ENCODE measurements at regions not wholly inside any gene's neighbourhood (a gene's known extent, or its start where the extent isn't known, plus 50 kb on each side); places are given as distances from the start of the nearest gene placed in this dataset.

GRCh38 chr2:12035029-12035720, 288.7 kb downstream of the LPIN1 start:
- DNase-seq (ENCODE audit: insufficient read length): no peak

GRCh38 chr2:12035956-12036639, 289.7 kb downstream of the LPIN1 start:
- DNase-seq (ENCODE audit: insufficient read length) (no peak), FAIRE-seq (no peak)
- TF ChIP-seq TAF1 (IDR thresholded peaks at IDR 0.05; ENCODE audit: borderline replicate concordance, low read depth, low read length) (no peak), POLR2AphosphoS5 (IDR thresholded peaks at IDR 0.05; ENCODE audit: low read depth, low read length) (no peak), POLR2A (IDR thresholded peaks at IDR 0.05; ENCODE audit: low read depth, low read length) (no peak)

More at GRCh38 chr2:12035029-12035720, 288.7 kb downstream of the LPIN1 start:
- no peak for FAIRE-seq
- TF ChIP-seq POLR2AphosphoS5 (IDR thresholded peaks at IDR 0.05; ENCODE audit: low read depth, low read length) (no peak), TAF1 (IDR thresholded peaks at IDR 0.05; ENCODE audit: borderline replicate concordance, low read depth, low read length) (no peak), POLR2A (IDR thresholded peaks at IDR 0.05; ENCODE audit: low read depth, low read length) (no peak)

GRCh38 chr2:12036640-12036983, 290.2 kb downstream of the LPIN1 start:
- TF ChIP-seq POLR2AphosphoS5 (IDR thresholded peaks at IDR 0.05; ENCODE audit: low read depth, low read length): no peak
- TF ChIP-seq TAF1 (IDR thresholded peaks at IDR 0.05; ENCODE audit: borderline replicate concordance, low read depth, low read length): no peak
- no peak for TF ChIP-seq POLR2A (IDR thresholded peaks at IDR 0.05; ENCODE audit: low read depth, low read length)
- DNase-seq (ENCODE audit: insufficient read length): no peak
- no peak for FAIRE-seq

- FAIRE-seq (no peak), DNase-seq (ENCODE audit: insufficient read length) (no peak)
- TF ChIP-seq POLR2AphosphoS5 (IDR thresholded peaks at IDR 0.05; ENCODE audit: low read depth, low read length) (no peak), POLR2A (IDR thresholded peaks at IDR 0.05; ENCODE audit: low read depth, low read length) (no peak), TAF1 (IDR thresholded peaks at IDR 0.05; ENCODE audit: borderline replicate concordance, low read depth, low read length) (no peak)
Observed at GRCh38 chr2:12037301-12037700, 290.9 kb downstream of the LPIN1 start.

GRCh38 chr2:12041236-12041635, 294.8 kb downstream of the LPIN1 start:
- TF ChIP-seq POLR2AphosphoS5 (IDR thresholded peaks at IDR 0.05; ENCODE audit: low read depth, low read length) (no peak), POLR2A (IDR thresholded peaks at IDR 0.05; ENCODE audit: low read depth, low read length) (no peak), TAF1 (IDR thresholded peaks at IDR 0.05; ENCODE audit: borderline replicate concordance, low read depth, low read length) (no peak)
- FAIRE-seq (no peak), DNase-seq (ENCODE audit: insufficient read length) (no peak)

- DNase-seq (ENCODE audit: insufficient read length): no peak
- TF ChIP-seq POLR2AphosphoS5 (IDR thresholded peaks at IDR 0.05; ENCODE audit: low read depth, low read length): no peak
- FAIRE-seq: no peak
Observed at GRCh38 chr2:12043131-12043530, 296.7 kb downstream of the LPIN1 start.

GRCh38 chr2:12044857-12045256, 298.4 kb downstream of the LPIN1 start:
- FAIRE-seq (peak; percentile 46), DNase-seq (ENCODE audit: insufficient read length) (no peak)
- TF ChIP-seq TAF1 (IDR thresholded peaks at IDR 0.05; ENCODE audit: borderline replicate concordance, low read depth, low read length) (no peak), POLR2AphosphoS5 (IDR thresholded peaks at IDR 0.05; ENCODE audit: low read depth, low read length) (no peak), POLR2A (IDR thresholded peaks at IDR 0.05; ENCODE audit: low read depth, low read length) (no peak)

- DNase-seq (ENCODE audit: insufficient read length) (no peak), FAIRE-seq (peak; percentile 33)
- TF ChIP-seq TAF1 (IDR thresholded peaks at IDR 0.05; ENCODE audit: borderline replicate concordance, low read depth, low read length): no peak
- TF ChIP-seq POLR2AphosphoS5 (IDR thresholded peaks at IDR 0.05; ENCODE audit: low read depth, low read length): no peak
- TF ChIP-seq POLR2A (IDR thresholded peaks at IDR 0.05; ENCODE audit: low read depth, low read length): no peak
Observed at GRCh38 chr2:12045864-12046291, 299.4 kb downstream of the LPIN1 start.

- DNase-seq (ENCODE audit: insufficient read length) (no peak), FAIRE-seq (no peak)
Observed at GRCh38 chr2:12046641-12047040, 300.2 kb downstream of the LPIN1 start.

GRCh38 chr2:12047761-12048160, 301.3 kb downstream of the LPIN1 start:
- TF ChIP-seq POLR2AphosphoS5 (IDR thresholded peaks at IDR 0.05; ENCODE audit: low read depth, low read length) (no peak), POLR2A (IDR thresholded peaks at IDR 0.05; ENCODE audit: low read depth, low read length) (no peak), TAF1 (IDR thresholded peaks at IDR 0.05; ENCODE audit: borderline replicate concordance, low read depth, low read length) (no peak)
- no peak for FAIRE-seq
- DNase-seq (ENCODE audit: insufficient read length): no peak

More at GRCh38 chr2:12046641-12047040, 300.2 kb downstream of the LPIN1 start:
- no peak for TF ChIP-seq POLR2A (IDR thresholded peaks at IDR 0.05; ENCODE audit: low read depth, low read length)
- TF ChIP-seq POLR2AphosphoS5 (IDR thresholded peaks at IDR 0.05; ENCODE audit: low read depth, low read length): no peak
- no peak for TF ChIP-seq TAF1 (IDR thresholded peaks at IDR 0.05; ENCODE audit: borderline replicate concordance, low read depth, low read length)

- DNase-seq (ENCODE audit: insufficient read length) (no peak), FAIRE-seq (no peak)
- TF ChIP-seq POLR2A (IDR thresholded peaks at IDR 0.05; ENCODE audit: low read depth, low read length) (no peak), TAF1 (IDR thresholded peaks at IDR 0.05; ENCODE audit: borderline replicate concordance, low read depth, low read length) (no peak), POLR2AphosphoS5 (IDR thresholded peaks at IDR 0.05; ENCODE audit: low read depth, low read length) (no peak)
Observed at GRCh38 chr2:12048550-12048949, 302.1 kb downstream of the LPIN1 start.

GRCh38 chr2:12050396-12050795, 304.0 kb downstream of the LPIN1 start:
- DNase-seq (ENCODE audit: insufficient read length): no peak
- TF ChIP-seq TAF1 (IDR thresholded peaks at IDR 0.05; ENCODE audit: borderline replicate concordance, low read depth, low read length) (no peak), POLR2A (IDR thresholded peaks at IDR 0.05; ENCODE audit: low read depth, low read length) (no peak), POLR2AphosphoS5 (IDR thresholded peaks at IDR 0.05; ENCODE audit: low read depth, low read length) (no peak)
- FAIRE-seq: peak; percentile 83
